DND-41 (cell line): ENCODE measurements at regions not wholly inside any gene's neighbourhood (a gene's known extent, or its start where the extent isn't known, plus 50 kb on each side); places are given as distances from the start of the nearest gene placed in this dataset.

ENCODE experiments used
- ATAC-seq: fragments of 200-7000 bp; cut with Tn5 transposase; 3 replicates; pipeline ENCODE4 v1.9.1; 2021; ENCODE audit warnings: low read depth; ENCODE audit not compliant: insufficient read depth
- DNase-seq: peaks from one replicate; pipeline ENCODE4 v3.0.0-alpha.2; 2020
- H2AFZ ChIP-seq: 2 replicates; pipeline ENCODE4 v1.6.0; 2012; ENCODE audit warnings: low read depth, low read length
- H3K27ac ChIP-seq: 2 replicates; pipeline ENCODE4 v1.5.1; 2012; ENCODE audit warnings: low read length, inconsistent platforms
- H3K27me3 ChIP-seq: fragments of 200-600 bp; sonication (generic); 2 replicates; pipeline ENCODE4 v1.6.0; 2012; ENCODE audit warnings: low read length, mild to moderate bottlenecking, inconsistent platforms; ENCODE audit not compliant: insufficient read depth, poor library complexity
- H3K36me3 ChIP-seq: 2 replicates; pipeline ENCODE4 v1.5.1; 2012; ENCODE audit warnings: low read length, inconsistent platforms; ENCODE audit not compliant: insufficient read depth
- H3K4me1 ChIP-seq: 2 replicates; pipeline ENCODE4 v1.5.1; 2012; ENCODE audit warnings: mild to moderate bottlenecking, low read length; ENCODE audit not compliant: insufficient read depth
- H3K4me2 ChIP-seq: 2 replicates; pipeline ENCODE4 v1.6.0; 2012; ENCODE audit warnings: mild to moderate bottlenecking, moderate library complexity, low read length, inconsistent platforms; ENCODE audit not compliant: insufficient read depth
- H3K4me3 ChIP-seq, 2 experiments: fragments of 200-600 bp in 1 of 2; shearing (Covaris generic) in 1 of 2; 2 replicates each; pipeline ENCODE4 v1.5.1; 2012 to 2016; ENCODE audit warnings: inconsistent platforms in 2 of 2, low read length in 2 of 2, mild to moderate bottlenecking in 2 of 2, low read depth in 1 of 2, moderate library complexity in 1 of 2
- H3K79me2 ChIP-seq: 2 replicates; pipeline ENCODE4 v1.6.0; 2012; ENCODE audit warnings: low read length, inconsistent platforms; ENCODE audit not compliant: insufficient read depth
- H3K9ac ChIP-seq: 2 replicates; pipeline ENCODE4 v1.6.0; 2012; ENCODE audit warnings: low read depth, mild to moderate bottlenecking, inconsistent platforms, low read length, moderate library complexity
- H3K9me3 ChIP-seq: 2 replicates; pipeline ENCODE4 v1.5.1; 2012; ENCODE audit warnings: low read length, moderate library complexity, mild to moderate bottlenecking, inconsistent platforms; ENCODE audit not compliant: insufficient read depth, severe bottlenecking
- H4K20me1 ChIP-seq: 2 replicates; pipeline ENCODE4 v1.6.0; 2012; ENCODE audit warnings: low read length; ENCODE audit not compliant: insufficient read depth
- CTCF ChIP-seq: IDR thresholded peaks from 2 replicates; pipeline ENCODE4 v1.5.1; 2012; ENCODE audit warnings: borderline replicate concordance, low read length, moderate library complexity, mild to moderate bottlenecking; ENCODE audit not compliant: poor library complexity, severe bottlenecking; ENCODE audit errors: extremely low read depth
- EZH2 ChIP-seq: IDR thresholded peaks from 3 replicates; pipeline ENCODE4 v1.6.1; 2012; ENCODE audit warnings: borderline replicate concordance, low read depth, mild to moderate bottlenecking, moderate library complexity, low read length, inconsistent platforms; ENCODE audit not compliant: severe bottlenecking

- no peak for ATAC-seq
- no peak for TF ChIP-seq CTCF
- TF ChIP-seq EZH2, result no peak
- H3K79me2 ChIP-seq, result no peaks in the 10 kb centered on the region
Measured at GRCh38 chr2:2861666-2862240, 515.9 kb downstream of the EIPR1 start.

DNA sequence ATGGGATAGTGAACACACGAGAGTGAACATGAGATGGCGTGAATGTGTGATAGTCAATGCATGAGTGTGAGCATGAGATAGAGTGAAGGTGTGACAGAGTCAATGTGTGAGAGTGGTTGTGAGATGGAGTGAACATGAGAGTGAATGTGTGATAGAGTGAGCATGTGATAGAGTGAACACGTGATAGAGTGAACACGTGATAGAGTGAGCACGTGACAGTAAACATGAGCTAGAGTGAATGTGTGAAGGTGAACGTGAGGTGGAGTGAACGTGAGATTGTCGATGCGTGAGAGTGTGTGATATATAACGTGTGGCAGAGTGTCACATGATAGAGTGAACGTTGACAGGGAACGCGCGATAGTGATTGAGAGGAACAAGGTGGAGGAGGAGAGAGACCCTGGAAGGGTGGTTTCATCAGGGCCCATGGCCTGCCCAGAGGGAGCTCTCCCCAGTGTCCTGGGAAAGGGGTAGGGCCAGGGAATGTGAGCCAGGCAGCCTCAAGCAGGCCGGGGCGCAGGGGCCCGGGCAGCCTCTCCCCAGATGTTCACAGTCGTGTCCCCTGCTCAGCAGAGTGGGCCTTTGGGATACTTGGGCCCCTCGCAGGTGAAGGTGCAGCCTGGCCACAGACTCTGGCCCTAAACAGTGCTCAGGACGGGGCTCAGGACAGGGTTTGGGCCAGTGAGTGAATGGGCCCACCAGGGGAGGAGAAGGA, 516.9 kb downstream of the EIPR1 start:
- no peak for DNase-seq
- H3K79me2 ChIP-seq, result no peaks in the 10 kb centered on the region
- peaks cover 5% of the 10 kb centered on the region for H3K9me3 ChIP-seq
- H3K27me3 ChIP-seq, result no peaks in the 10 kb centered on the region
- H3K4me3 ChIP-seq, result no peak overlapping the region
- ATAC-seq, result no peak
- H3K4me1 ChIP-seq, result no peaks in the 10 kb centered on the region
- H3K9ac ChIP-seq, result no peak overlapping the region
- H3K36me3 ChIP-seq, result no peaks in the 10 kb centered on the region
- H2AFZ ChIP-seq, result no peak overlapping the region
- TF ChIP-seq CTCF (no peak), EZH2 (no peak)
- no peak overlapping the region for H3K27ac ChIP-seq
- H3K4me2 ChIP-seq, result no peak overlapping the region
- H4K20me1 ChIP-seq, result no peaks in the 10 kb centered on the region

More at GRCh38 chr2:2861666-2862240, 515.9 kb downstream of the EIPR1 start:
- no peaks in the 10 kb centered on the region for H4K20me1 ChIP-seq
- no peak overlapping the region for H3K9ac ChIP-seq
- no peak overlapping the region for H3K4me2 ChIP-seq
- DNase-seq, result no peak
- no peak overlapping the region for H2AFZ ChIP-seq
- H3K27ac ChIP-seq, result no peak overlapping the region
- H3K27me3 ChIP-seq, result no peaks in the 10 kb centered on the region
- no peak overlapping the region for H3K4me3 ChIP-seq
- peaks cover 5% of the 10 kb centered on the region for H3K9me3 ChIP-seq
- no peaks in the 10 kb centered on the region for H3K36me3 ChIP-seq
- no peaks in the 10 kb centered on the region for H3K4me1 ChIP-seq

GRCh38 chr2:2859732-2860131, 517.9 kb downstream of the EIPR1 start:
- no peak overlapping the region for H3K27ac ChIP-seq
- no peaks in the 10 kb centered on the region for H3K79me2 ChIP-seq
- H3K9me3 ChIP-seq, result peaks cover 5% of the 10 kb centered on the region
- no peaks in the 10 kb centered on the region for H3K36me3 ChIP-seq
- ATAC-seq, result no peak
- H4K20me1 ChIP-seq, result no peaks in the 10 kb centered on the region
- H2AFZ ChIP-seq, result no peak overlapping the region
- no peak for TF ChIP-seq EZH2
- TF ChIP-seq CTCF, result no peak
- H3K9ac ChIP-seq, result no peak overlapping the region
- DNase-seq, result no peak
- no peak overlapping the region for H3K4me2 ChIP-seq
- H3K4me3 ChIP-seq, result no peak overlapping the region
- H3K4me1 ChIP-seq, result no peaks in the 10 kb centered on the region
- H3K27me3 ChIP-seq, result no peaks in the 10 kb centered on the region
